Tibial artery (tissue), 4 donors: ENCODE measurements at regions not wholly inside any gene's neighbourhood (a gene's known extent, or its start where the extent isn't known, plus 50 kb on each side); places are given as distances from the start of the nearest gene placed in this dataset.
A peak's percentile ranks its signal among the peaks of the same experiment; 100 is the strongest.
"Not testable (repeated sequence)": the region's sequence is repeated elsewhere in the genome, so short reads cannot be mapped to it uniquely, and the experiment has no call there.

Experiments
- DNase-seq, 2 donors: peaks; one replicate each; pipeline ENCODE4 v3.0.0-alpha.2; 2019
- H3K27ac ChIP-seq, 2 donors: fragments of 200-600 bp; sonication (generic) in 1 of 2; 1 replicate in 1 of 2; 2 replicates in 1 of 2; pipeline ENCODE4 v1.5.1; 2018 to 2019; ENCODE audit warnings: mild to moderate bottlenecking in 1 of 2
- H3K27me3 ChIP-seq, 2 donors: fragments of 200-600 bp; sonication (generic) in 1 of 2; one replicate each; pipeline versions ENCODE4 v1.5.1 to v1.6.0; 2016 to 2019
- H3K36me3 ChIP-seq, 3 donors: fragments of 200-600 bp; sonication (generic) in 2 of 3; one replicate each; pipeline ENCODE4 v1.5.1; 2016 to 2019; ENCODE audit warnings: mild to moderate bottlenecking in 2 of 3
- H3K4me1 ChIP-seq, 4 donors: fragments of 200-600 bp; sonication (generic) in 2 of 4; 1 replicate in 3 of 4; 2 replicates in 1 of 4; pipeline ENCODE4 v1.5.1; 2016 to 2019
- H3K4me3 ChIP-seq, 2 donors: fragments of 200-600 bp; sonication (generic) in 1 of 2; 1 replicate in 1 of 2; 2 replicates in 1 of 2; pipeline ENCODE4 v1.5.1; 2018 to 2019; ENCODE audit warnings: mild to moderate bottlenecking in 2 of 2
- H3K9me3 ChIP-seq, 3 donors: fragments of 200-600 bp; sonication (generic) in 1 of 3; one replicate each; pipeline ENCODE4 v1.5.1; 2016 to 2019
- CTCF ChIP-seq, 2 experiments: fragments of 200-600 bp in 1 of 2; fragments of 450-650 bp in 1 of 2; IDR thresholded peaks; one replicate each; pipeline ENCODE4 v1.5.1; 2017 to 2019; ENCODE audit warnings: antibody characterized with exemption in 2 of 2, mild to moderate bottlenecking in 1 of 2, moderate library complexity in 1 of 2
- intact Hi-C: fragments of 100-400 bp; cut with DNase I; formaldehyde crosslinking; loops from one replicate; pipeline ENCODE4 v1.15.0; 2023; ENCODE audit warnings: low total_unique reads

- Histone ChIP-seq H3K27me3 (no peaks in the 10 kb centered on the region), H3K4me3 (no peak overlapping the region), H3K27ac (peak overlapping the region in 1 of 2 donors; percentile 26), H3K9me3 (no peaks in the 10 kb centered on the region), H3K36me3 (no peaks in the 10 kb centered on the region), H3K4me1 (peaks cover 0 to 13% (median 5%) of the 10 kb centered on the region in 4 donors)
- TF ChIP-seq CTCF (IDR thresholded peaks at IDR 0.05), result no peak
- intact Hi-C loops, result no loop called here
- DNase-seq, result no peak
Measured at GRCh38 chr1:219067350-219067712, 106.3 kb upstream of the LYPLAL1 start.

- H3K4me3 ChIP-seq, H3K36me3 ChIP-seq, H3K9me3 ChIP-seq, H3K27ac ChIP-seq, DNase-seq, H3K27me3 ChIP-seq, intact Hi-C loops: not testable (repeated sequence)
- H3K4me1 ChIP-seq, result peaks cover 0 to 13% (median 5%) of the 10 kb centered on the region in 4 donors
Measured at GRCh38 chr1:219070395-219070794, 103.3 kb upstream of the LYPLAL1 start.

- intact Hi-C loops, result no loop called here
- no peaks in the 10 kb centered on the region for H3K36me3 ChIP-seq
- peaks cover 0 to 12% (median 5%) of the 10 kb centered on the region in 4 donors for H3K4me1 ChIP-seq
- no peaks in the 10 kb centered on the region for H3K9me3 ChIP-seq
- DNase-seq, result no peak
- H3K27me3 ChIP-seq, result no peaks in the 10 kb centered on the region
- no peak overlapping the region for H3K27ac ChIP-seq
- no peak for TF ChIP-seq CTCF (IDR thresholded peaks at IDR 0.05)
- no peak overlapping the region for H3K4me3 ChIP-seq
Measured at GRCh38 chr1:219071209-219071608, 102.5 kb upstream of the LYPLAL1 start.

- no peaks in the 10 kb centered on the region for H3K9me3 ChIP-seq
- H3K36me3 ChIP-seq, result no peaks in the 10 kb centered on the region
- no peak overlapping the region for H3K4me3 ChIP-seq
- no peak for TF ChIP-seq CTCF (IDR thresholded peaks at IDR 0.05)
- no peaks in the 10 kb centered on the region for H3K27me3 ChIP-seq
- no peak for DNase-seq
- intact Hi-C loops, result no loop called here
- no peak overlapping the region for H3K27ac ChIP-seq
- H3K4me1 ChIP-seq, result peaks cover 0 to 1% (median 0%) of the 10 kb centered on the region in 4 donors
Measured at GRCh38 chr1:219072329-219072728, 101.3 kb upstream of the LYPLAL1 start.

- no peaks in the 10 kb centered on the region for H3K9me3 ChIP-seq
- H3K27me3 ChIP-seq, result no peaks in the 10 kb centered on the region
- no peak overlapping the region for H3K4me3 ChIP-seq
- no peaks in the 10 kb centered on the region for H3K4me1 ChIP-seq
- intact Hi-C loops, result no loop called here
- no peak for DNase-seq
- TF ChIP-seq CTCF (IDR thresholded peaks at IDR 0.05), result no peak
- H3K36me3 ChIP-seq, result no peaks in the 10 kb centered on the region
- H3K27ac ChIP-seq, result no peak overlapping the region
Measured at GRCh38 chr1:219074084-219074728, 99.5 kb upstream of the LYPLAL1 start.

GRCh38 chr1:219075121-219075879, 98.4 kb upstream of the LYPLAL1 start:
- intact Hi-C loops, result no loop called here

More at GRCh38 chr1:219075121-219075879, 98.4 kb upstream of the LYPLAL1 start:
- no peak overlapping the region for H3K4me3 ChIP-seq
- H3K9me3 ChIP-seq, result no peaks in the 10 kb centered on the region
- no peaks in the 10 kb centered on the region for H3K36me3 ChIP-seq
- no peaks in the 10 kb centered on the region for H3K4me1 ChIP-seq
- TF ChIP-seq CTCF (IDR thresholded peaks at IDR 0.05), result no peak
- DNase-seq, result no peak
- no peak overlapping the region for H3K27ac ChIP-seq
- no peaks in the 10 kb centered on the region for H3K27me3 ChIP-seq
